Ishikawa (cell line): ENCODE measurements at regions not wholly inside any gene's neighbourhood (a gene's known extent, or its start where the extent isn't known, plus 50 kb on each side); places are given as distances from the start of the nearest gene placed in this dataset.

Source experiments
- CEBPB ChIP-seq: IDR thresholded peaks from 2 replicates; pipeline ENCODE4 v1.6.1; 2012
- CREB1 ChIP-seq: IDR thresholded peaks from 2 replicates; pipeline ENCODE4 v1.6.1; 2012; ENCODE audit warnings: low read depth
- EGR1 ChIP-seq: IDR thresholded peaks from 2 replicates; pipeline ENCODE4 v1.6.1; 2012
- EP300 ChIP-seq: IDR thresholded peaks from 2 replicates; pipeline ENCODE4 v1.6.1; 2012; ENCODE audit warnings: borderline replicate concordance
- FOXM1 ChIP-seq: IDR thresholded peaks from 2 replicates; pipeline ENCODE4 v1.6.1; 2012; ENCODE audit warnings: low read depth, borderline replicate concordance
- RAD21 ChIP-seq: IDR thresholded peaks from 2 replicates; pipeline ENCODE4 v1.6.1; 2012; ENCODE audit warnings: low read depth
- TEAD4 ChIP-seq: IDR thresholded peaks from 2 replicates; pipeline ENCODE4 v1.6.1; 2012
- YY1 ChIP-seq: IDR thresholded peaks from 2 replicates; pipeline ENCODE4 v1.6.1; 2012; ENCODE audit warnings: low read depth
- TF ChIP-seq, protein P1 (sequence below): IDR thresholded peaks from 2 replicates; pipeline ENCODE4 v1.6.1; 2012

DNA sequence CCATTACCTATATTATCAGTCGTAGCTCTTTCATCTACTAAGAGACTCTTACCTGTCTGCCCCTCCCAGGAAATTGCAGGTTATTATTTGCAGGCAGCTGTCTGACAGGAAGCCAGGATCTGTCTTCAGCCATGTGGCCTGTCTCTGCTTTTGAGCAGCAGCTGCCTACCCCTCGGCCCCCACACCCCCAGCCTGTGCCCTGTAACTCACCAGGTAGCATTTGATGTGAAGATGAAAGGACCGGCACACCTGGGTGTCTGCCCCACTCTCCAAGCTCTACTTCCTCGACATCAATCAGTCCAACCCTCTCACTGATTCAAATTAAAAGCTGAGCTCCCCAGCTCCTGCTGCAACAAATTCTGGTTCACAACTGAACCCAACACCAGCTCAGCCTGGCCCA lies 197.2 kb upstream of the CTNNB1 start:
- TF ChIP-seq EP300: no peak
- TF ChIP-seq, protein P1, sequence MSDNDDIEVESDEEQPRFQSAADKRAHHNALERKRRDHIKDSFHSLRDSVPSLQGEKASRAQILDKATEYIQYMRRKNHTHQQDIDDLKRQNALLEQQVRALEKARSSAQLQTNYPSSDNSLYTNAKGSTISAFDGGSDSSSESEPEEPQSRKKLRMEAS: no peak
- TF ChIP-seq FOXM1: no peak
- TF ChIP-seq TEAD4: no peak
- no peak for TF ChIP-seq RAD21
- TF ChIP-seq CEBPB: no peak
- no peak for TF ChIP-seq CREB1
- no peak for TF ChIP-seq YY1
- no peak for TF ChIP-seq EGR1
